ENCODE measurements at regions not wholly inside any gene's neighbourhood (a gene's known extent, or its start where the extent isn't known, plus 50 kb on each side); places are given as distances from the start of the nearest gene placed in this dataset.

- no peak for DNase-seq
- Histone ChIP-seq H3K36me3 (no peaks in the 10 kb centered on the region), H3K4me3 (no peak overlapping the region), H3K4me1 (no peaks in the 10 kb centered on the region), H3K27me3 (ENCODE audit: low read depth) (peaks cover 83% of the 10 kb centered on the region), H3K9me3 (replicated peaks) (peaks cover 25% of the 10 kb centered on the region), H3K27ac (replicated peaks) (no peak overlapping the region)
- intact Hi-C loops (cut with micrococcal nuclease), result no loop called here
- no peak for TF ChIP-seq CTCF (IDR thresholded peaks at IDR 0.05; ENCODE audit: borderline replicate concordance)
These were observed 72.4 kb upstream of the ISX start for GRCh38 chr22:34993548-34993947.

- Histone ChIP-seq H3K27ac (replicated peaks) (no peak overlapping the region), H3K4me1 (no peaks in the 10 kb centered on the region), H3K27me3 (ENCODE audit: low read depth) (peaks cover 84% of the 10 kb centered on the region), H3K36me3 (no peaks in the 10 kb centered on the region), H3K4me3 (no peak overlapping the region), H3K9me3 (replicated peaks) (no peaks in the 10 kb centered on the region)
- intact Hi-C loops (cut with micrococcal nuclease), result no loop called here
- no peak for TF ChIP-seq CTCF (IDR thresholded peaks at IDR 0.05; ENCODE audit: borderline replicate concordance)
- no peak for DNase-seq
These were observed 68.2 kb upstream of the ISX start for GRCh38 chr22:34997633-34998299.

- Histone ChIP-seq H3K27ac (replicated peaks) (no peak overlapping the region), H3K27me3 (ENCODE audit: low read depth) (peaks cover 88% of the 10 kb centered on the region), H3K4me3 (no peak overlapping the region), H3K36me3 (no peaks in the 10 kb centered on the region), H3K4me1 (no peaks in the 10 kb centered on the region), H3K9me3 (replicated peaks) (no peaks in the 10 kb centered on the region)
- intact Hi-C loops (cut with micrococcal nuclease), result no loop called here
- TF ChIP-seq CTCF (IDR thresholded peaks at IDR 0.05; ENCODE audit: borderline replicate concordance), result no peak
- DNase-seq, result no peak
These were observed 67.0 kb upstream of the ISX start for GRCh38 chr22:34998921-34999320.

- Histone ChIP-seq H3K4me1 (no peaks in the 10 kb centered on the region), H3K4me3 (no peak overlapping the region), H3K9me3 (replicated peaks) (no peaks in the 10 kb centered on the region), H3K27me3 (ENCODE audit: low read depth) (peaks cover 79% of the 10 kb centered on the region), H3K36me3 (no peaks in the 10 kb centered on the region), H3K27ac (replicated peaks) (no peak overlapping the region)
- TF ChIP-seq CTCF (IDR thresholded peaks at IDR 0.05; ENCODE audit: borderline replicate concordance), result no peak
- intact Hi-C loops (cut with micrococcal nuclease), result no loop called here
- no peak for DNase-seq
These were observed 57.7 kb upstream of the ISX start for GRCh38 chr22:35008213-35008612.

GRCh38 chr22:35010543-35010942, 55.4 kb upstream of the ISX start:
- Histone ChIP-seq H3K27me3 (ENCODE audit: low read depth) (peaks cover 79% of the 10 kb centered on the region), H3K4me3 (no peak overlapping the region), H3K4me1 (no peaks in the 10 kb centered on the region), H3K36me3 (no peaks in the 10 kb centered on the region), H3K27ac (replicated peaks) (no peak overlapping the region), H3K9me3 (replicated peaks) (no peaks in the 10 kb centered on the region)
- intact Hi-C loops (cut with micrococcal nuclease), result no loop called here
- no peak for DNase-seq
- TF ChIP-seq CTCF (IDR thresholded peaks at IDR 0.05; ENCODE audit: borderline replicate concordance), result no peak

All from left ventricle myocardium inferior (tissue), 1 donor.